AG04450 (cell line): ENCODE measurements at regions not wholly inside any gene's neighbourhood (a gene's known extent, or its start where the extent isn't known, plus 50 kb on each side); places are given as distances from the start of the nearest gene placed in this dataset.

ENCODE experiments used
- CTCF ChIA-PET: fragments of 300-600, 350-600 bp; formaldehyde crosslinking; extraction: SDS; loops from one replicate; lab custom pipeline; 2022; ENCODE audit warnings: antibody characterized with exemption, inconsistent platforms; lab: Charles Lee
- POLR2A ChIA-PET: fragments of 350-600 bp; formaldehyde crosslinking; extraction: SDS; loops from one replicate; lab custom pipeline; 2021; ENCODE audit warnings: antibody characterized with exemption, inconsistent platforms; lab: Yijun Ruan, JAX
- DNase-seq: peaks from one replicate; pipeline ENCODE4 v3.0.0-alpha.2; 2011; ENCODE audit warnings: low read depth, low spot score
- H3K27ac ChIP-seq: one replicate; pipeline ENCODE4 v1.5.1; 2012; ENCODE audit warnings: low read depth, low read length, control low read depth
- H3K27me3 ChIP-seq: one replicate; pipeline ENCODE4 v1.6.0; 2012; ENCODE audit warnings: low read length; ENCODE audit not compliant: control insufficient read depth, insufficient read depth
- H3K4me3 ChIP-seq: 2 replicates; pipeline ENCODE4 v1.5.1; 2011; ENCODE audit warnings: mild to moderate bottlenecking, low read depth, low read length, control low read depth
- H3K9me3 ChIP-seq: 2 replicates; pipeline ENCODE4 v1.5.1; 2012; ENCODE audit warnings: low read length; ENCODE audit not compliant: control insufficient read depth, insufficient read depth
- CTCF ChIP-seq: IDR thresholded peaks from 2 replicates; pipeline ENCODE4 v1.5.1; 2011; ENCODE audit warnings: low read depth, low read length, control low read depth, inconsistent platforms

DNA sequence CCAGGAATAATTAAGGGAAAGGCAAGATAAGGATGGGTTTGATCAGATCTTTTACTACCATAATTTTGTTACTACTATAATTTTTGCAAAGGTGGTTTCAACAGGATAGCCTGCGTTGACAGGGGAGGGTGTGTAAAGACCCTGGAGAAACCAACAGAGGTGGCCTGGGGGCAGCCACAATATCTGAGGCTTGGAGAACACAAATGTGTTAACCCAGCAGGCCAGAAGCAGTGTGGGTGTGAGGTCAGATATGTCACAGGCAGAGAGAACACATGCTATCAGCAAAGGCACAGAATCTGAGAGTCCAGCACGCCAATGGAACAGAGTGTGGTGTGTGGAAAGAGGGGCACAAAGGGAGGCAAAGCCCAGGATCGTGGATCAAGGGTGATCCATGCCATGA, 399.4 kb upstream of the TRIB2 start:
- H3K27ac ChIP-seq: no peak overlapping the region
- no peaks in the 10 kb centered on the region for H3K27me3 ChIP-seq
- no peak for DNase-seq
- no peaks in the 10 kb centered on the region for H3K9me3 ChIP-seq
- ChIA-PET POLR2A (no interaction called here), CTCF (interaction anchor here (1.2 kb wide), 1 partner anchor 690 kb away, joined by 3 read pairs; no protein-coding TSS in a partner anchor)
- no peak for TF ChIP-seq CTCF
- no peak overlapping the region for H3K4me3 ChIP-seq

DNA sequence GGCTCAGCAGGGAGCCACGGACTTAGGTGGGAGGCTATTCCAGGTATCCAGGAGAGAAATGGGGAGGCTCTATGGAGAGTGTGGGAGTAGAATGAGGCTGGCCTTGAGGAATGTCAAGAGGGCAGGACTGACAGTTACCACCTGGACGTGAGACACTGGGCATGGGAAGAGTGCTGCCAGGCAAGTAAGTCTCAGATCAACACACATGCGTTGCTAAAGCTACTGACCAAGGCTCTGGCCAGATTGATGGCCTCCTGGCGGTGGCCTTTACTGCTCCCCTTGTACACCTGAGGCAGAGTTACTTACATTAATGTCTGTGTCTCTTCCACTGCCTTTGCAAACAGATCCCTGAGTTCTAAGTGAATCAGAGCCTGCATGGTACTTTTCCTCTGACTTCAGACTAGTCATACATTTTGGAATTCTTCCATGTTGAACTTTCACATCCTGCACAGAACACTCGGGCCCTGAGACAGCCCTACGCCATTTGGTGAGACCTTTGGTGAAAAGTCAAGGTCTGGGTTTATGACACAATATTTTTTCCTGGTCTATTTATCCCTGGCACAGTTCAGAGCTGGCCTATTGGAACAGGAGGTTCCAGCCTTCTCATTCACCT, 398.8 kb upstream of the TRIB2 start:
- no peak for TF ChIP-seq CTCF
- POLR2A ChIA-PET: interaction anchor here (1.0 to 1.6 kb wide), 2 partner anchors 399 to 485 kb away, joined by 3 to 4 read pairs; partner anchors contain the start of gene TRIB2
- Histone ChIP-seq H3K27ac (peak overlapping the region; percentile 77), H3K9me3 (no peaks in the 10 kb centered on the region), H3K4me3 (no peak overlapping the region), H3K27me3 (no peaks in the 10 kb centered on the region)
- CTCF ChIA-PET: interaction anchor here (1.1 kb wide), 2 partner anchors 613 to 689 kb away, joined by 4 read pairs; no protein-coding TSS in a partner anchor
- DNase-seq: peak; percentile 73

DNA sequence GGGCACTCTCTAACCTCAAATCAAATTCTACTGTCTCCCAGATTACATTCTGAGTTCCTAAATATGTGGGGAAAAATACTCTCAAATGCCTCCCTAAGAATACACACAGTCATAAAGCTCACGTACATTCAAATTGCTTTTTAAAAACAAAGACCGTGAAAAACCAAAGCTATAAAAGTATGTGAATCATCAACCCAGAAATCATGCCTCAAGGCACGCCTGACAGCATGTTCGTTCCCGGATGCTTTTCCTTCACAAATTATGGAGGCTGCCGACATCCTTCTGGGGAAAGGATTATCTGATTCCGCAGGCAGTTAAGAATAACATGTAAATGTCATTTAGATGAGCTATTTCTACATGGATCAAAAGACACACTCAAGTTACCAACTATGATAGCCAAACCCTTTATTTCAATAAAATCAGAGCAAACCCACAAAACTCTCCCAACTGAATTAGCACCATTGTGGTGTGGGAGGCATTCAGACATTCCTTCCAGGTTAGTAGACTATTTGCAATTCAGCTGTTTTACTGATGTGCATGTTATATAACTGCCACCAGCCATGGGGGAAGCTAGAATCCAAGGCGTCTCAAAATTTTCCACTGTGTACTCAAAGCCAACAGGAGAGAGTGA, 398.2 kb upstream of the TRIB2 start:
- Histone ChIP-seq H3K9me3 (no peaks in the 10 kb centered on the region), H3K4me3 (no peak overlapping the region), H3K27me3 (no peaks in the 10 kb centered on the region), H3K27ac (peak overlapping the region; percentile 77)
- ChIA-PET CTCF (interaction anchor here (1.1 kb wide), 2 partner anchors 613 to 689 kb away, joined by 4 read pairs; no protein-coding TSS in a partner anchor), POLR2A (interaction anchor here (0.6 to 1.6 kb wide), 3 partner anchors 398 to 1452 kb away, joined by 3 to 7 read pairs (median 4); partner anchors contain the start of gene TRIB2)
- DNase-seq: no peak
- TF ChIP-seq CTCF: no peak

DNA sequence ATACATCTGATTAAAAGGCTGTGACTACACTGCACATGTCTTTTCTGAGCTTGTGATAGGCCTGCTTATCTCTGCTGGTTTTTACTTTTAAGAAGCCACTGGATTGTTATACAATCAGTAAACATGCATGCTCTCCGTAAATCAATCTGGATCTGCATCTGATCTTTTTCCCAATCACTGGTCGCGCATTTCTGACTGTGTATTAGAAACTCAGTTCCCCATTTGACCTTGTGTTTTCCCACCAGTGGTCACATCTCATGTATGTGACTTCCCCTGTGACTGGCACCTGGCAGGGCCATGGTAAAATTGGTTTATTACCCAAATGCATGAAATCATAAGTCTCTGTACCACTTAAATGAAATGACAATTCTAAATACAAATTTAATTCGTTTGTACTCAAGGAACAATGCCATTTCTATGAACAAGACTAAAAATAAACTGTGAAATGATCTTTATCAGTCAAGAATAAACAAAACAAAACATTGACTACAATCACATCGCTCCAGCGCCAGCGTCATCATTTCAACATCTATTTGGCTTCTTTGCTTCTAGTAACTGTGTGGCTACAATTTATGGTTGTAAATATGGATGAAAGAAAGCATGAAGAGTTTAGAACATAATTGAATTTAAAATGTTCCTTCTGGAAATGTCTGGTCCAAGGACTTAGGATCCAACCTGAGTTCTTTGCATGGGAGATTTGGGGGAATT, 396.6 kb upstream of the TRIB2 start:
- no peak overlapping the region for H3K27ac ChIP-seq
- no peaks in the 10 kb centered on the region for H3K9me3 ChIP-seq
- POLR2A ChIA-PET: interaction anchor here (0.5 kb wide), 1 partner anchor 170 kb away, joined by 3 read pairs; no protein-coding TSS in a partner anchor
- DNase-seq: no peak
- TF ChIP-seq CTCF: no peak
- no peaks in the 10 kb centered on the region for H3K27me3 ChIP-seq
- H3K4me3 ChIP-seq: no peak overlapping the region
- CTCF ChIA-PET: interaction anchor here (0.6 kb wide), 1 partner anchor 158 kb away, joined by 4 read pairs; no protein-coding TSS in a partner anchor
